Liver (tissue), 8 donors: ENCODE measurements at regions not wholly inside any gene's neighbourhood (a gene's known extent, or its start where the extent isn't known, plus 50 kb on each side); places are given as distances from the start of the nearest gene placed in this dataset.

Source experiments
- DNase-seq: peaks from one replicate; pipeline ENCODE4 v3.0.0-alpha.2; 2017; ENCODE audit warnings: low spot score
- H3K27ac ChIP-seq, 2 donors: one replicate each; pipeline ENCODE4 v1.7.0; 2013; ENCODE audit warnings: inconsistent platforms in 2 of 2, low read length in 2 of 2, control low read depth in 1 of 2, low read depth in 1 of 2, mild to moderate bottlenecking in 1 of 2
- H3K27me3 ChIP-seq, 4 donors: one replicate each; pipeline versions ENCODE4 v1.6.1 to v1.7.0; 2013; ENCODE audit warnings: low read length in 3 of 4, inconsistent platforms in 1 of 4, mild to moderate bottlenecking in 1 of 4, moderate library complexity in 1 of 4; ENCODE audit not compliant: control insufficient read depth in 4 of 4, insufficient read depth in 4 of 4
- H3K36me3 ChIP-seq, 4 donors: one replicate each; pipeline versions ENCODE4 v1.6.1 to v1.7.0; 2013; ENCODE audit warnings: low read length in 3 of 4, mild to moderate bottlenecking in 3 of 4, low read depth in 1 of 4, moderate library complexity in 1 of 4; ENCODE audit not compliant: control insufficient read depth in 4 of 4, insufficient read depth in 3 of 4
- H3K4me1 ChIP-seq, 4 donors: one replicate each; pipeline versions ENCODE4 v1.6.1 to v1.7.0; 2013; ENCODE audit warnings: low read length in 3 of 4, mild to moderate bottlenecking in 3 of 4, moderate library complexity in 1 of 4; ENCODE audit not compliant: control insufficient read depth in 4 of 4, insufficient read depth in 4 of 4
- H3K4me3 ChIP-seq, 3 donors: one replicate each; pipeline versions ENCODE4 v1.6.1 to v1.7.0; 2013; ENCODE audit warnings: low read length in 3 of 3, control low read depth in 1 of 3, low read depth in 1 of 3, mild to moderate bottlenecking in 1 of 3
- H3K9ac ChIP-seq, 2 donors: one replicate each; pipeline ENCODE4 v1.7.0; 2013; ENCODE audit warnings: low read length in 2 of 2, mild to moderate bottlenecking in 2 of 2, moderate library complexity in 2 of 2, control low read depth in 1 of 2, low read depth in 1 of 2
- H3K9me3 ChIP-seq, 4 donors: one replicate each; pipeline versions ENCODE4 v1.6.1 to v1.7.0; 2013; ENCODE audit warnings: low read length in 3 of 4; ENCODE audit not compliant: control insufficient read depth in 4 of 4
- ATF3 ChIP-seq: IDR thresholded peaks from 2 replicates; pipeline ENCODE4 v1.6.1; 2016; ENCODE audit warnings: antibody characterized with exemption
- EGR1 ChIP-seq, 2 donors: IDR thresholded peaks; 2 replicates each; pipeline ENCODE4 v1.6.1; 2016 to 2018; ENCODE audit warnings: antibody characterized with exemption in 2 of 2, low read depth in 2 of 2
- FOXA1 ChIP-seq: IDR thresholded peaks from 2 replicates; pipeline ENCODE4 v1.6.1; 2016; ENCODE audit warnings: antibody characterized with exemption
- FOXA2 ChIP-seq: IDR thresholded peaks from 2 replicates; pipeline ENCODE4 v1.6.1; 2016; ENCODE audit warnings: antibody characterized with exemption
- GABPA ChIP-seq, 2 donors: IDR thresholded peaks in 1 of 2; conservative IDR thresholded peaks in 1 of 2; 2 replicates each; pipeline ENCODE4 v1.6.1; 2016; ENCODE audit warnings: antibody characterized with exemption in 2 of 2, mild to moderate bottlenecking in 1 of 2, moderate library complexity in 1 of 2
- HNF4A ChIP-seq, 2 donors: conservative IDR thresholded peaks; 2 replicates each; pipeline ENCODE4 v1.6.1; 2016; ENCODE audit warnings: antibody characterized with exemption in 2 of 2, mild to moderate bottlenecking in 2 of 2
- HNF4G ChIP-seq: IDR thresholded peaks from 2 replicates; pipeline ENCODE4 v1.6.1; 2016; ENCODE audit warnings: antibody characterized with exemption
- JUND ChIP-seq, 2 donors: IDR thresholded peaks; 2 replicates each; pipeline ENCODE4 v1.6.1; 2016; ENCODE audit warnings: antibody characterized with exemption in 2 of 2
- NR2F2 ChIP-seq: IDR thresholded peaks from 2 replicates; pipeline ENCODE4 v1.6.1; 2016; ENCODE audit warnings: antibody characterized with exemption
- RAD21 ChIP-seq, 2 donors: IDR thresholded peaks; 2 replicates each; pipeline ENCODE4 v1.6.1; 2016; ENCODE audit warnings: antibody characterized with exemption in 2 of 2, mild to moderate bottlenecking in 2 of 2
- REST ChIP-seq: IDR thresholded peaks from 2 replicates; pipeline ENCODE4 v1.6.1; 2016; ENCODE audit warnings: antibody characterized with exemption, mild to moderate bottlenecking
- RXRA ChIP-seq, 2 donors: IDR thresholded peaks; 2 replicates each; pipeline ENCODE4 v1.6.1; 2017 to 2018; ENCODE audit warnings: antibody characterized with exemption in 2 of 2, mild to moderate bottlenecking in 1 of 2
- SP1 ChIP-seq: IDR thresholded peaks from 2 replicates; pipeline ENCODE4 v1.6.1; 2018; ENCODE audit warnings: antibody characterized with exemption, mild to moderate bottlenecking
- TAF1 ChIP-seq: conservative IDR thresholded peaks from 2 replicates; pipeline ENCODE4 v1.6.1; 2016; ENCODE audit warnings: antibody characterized with exemption, mild to moderate bottlenecking
- YY1 ChIP-seq: IDR thresholded peaks from 2 replicates; pipeline ENCODE4 v1.6.1; 2016; ENCODE audit warnings: antibody characterized with exemption, mild to moderate bottlenecking
- WGBS: extraction: QIAGEN DNeasy Blood & Tissue Kit; methylation state at CpG from one replicate; pipeline ENCODE4 v1.1.7; 2013; 5-methylcytosine and 5-hydroxymethylcytosine counted together
- TF ChIP-seq, protein P1 (sequence below): IDR thresholded peaks from 2 replicates; pipeline ENCODE4 v1.6.1; 2016; ENCODE audit warnings: antibody characterized with exemption
- TF ChIP-seq, protein P2 (sequence below): fragments of 150-350 bp; IDR thresholded peaks from 2 replicates; pipeline ENCODE4 v1.5.1; 2017; ENCODE audit warnings: improper control_type of control experiment, low read depth, low read length; ENCODE audit not compliant: missing input control
- donor health status: healthy.
- donor health status: healthy.
- donor health status: healthy.
- donor health status: healthy.
- donor health status: healthy.

GRCh38 chr22:47565607-47566006 lies 803.2 kb downstream of the TBC1D22A start:
- 62% methylated on average over 4 of the region's 4 CpGs for WGBS
- Histone ChIP-seq H3K36me3 (no peaks in the 10 kb centered on the region), H3K27me3 (peaks cover 0 to 3% (median 0%) of the 10 kb centered on the region in 4 donors), H3K4me3 (no peak overlapping the region), H3K4me1 (no peaks in the 10 kb centered on the region), H3K9ac (no peak overlapping the region), H3K27ac (no peak overlapping the region), H3K9me3 (no peaks in the 10 kb centered on the region)
- TF ChIP-seq FOXA2 = no peak
- no peak for TF ChIP-seq TAF1
- TF ChIP-seq, protein P1, sequence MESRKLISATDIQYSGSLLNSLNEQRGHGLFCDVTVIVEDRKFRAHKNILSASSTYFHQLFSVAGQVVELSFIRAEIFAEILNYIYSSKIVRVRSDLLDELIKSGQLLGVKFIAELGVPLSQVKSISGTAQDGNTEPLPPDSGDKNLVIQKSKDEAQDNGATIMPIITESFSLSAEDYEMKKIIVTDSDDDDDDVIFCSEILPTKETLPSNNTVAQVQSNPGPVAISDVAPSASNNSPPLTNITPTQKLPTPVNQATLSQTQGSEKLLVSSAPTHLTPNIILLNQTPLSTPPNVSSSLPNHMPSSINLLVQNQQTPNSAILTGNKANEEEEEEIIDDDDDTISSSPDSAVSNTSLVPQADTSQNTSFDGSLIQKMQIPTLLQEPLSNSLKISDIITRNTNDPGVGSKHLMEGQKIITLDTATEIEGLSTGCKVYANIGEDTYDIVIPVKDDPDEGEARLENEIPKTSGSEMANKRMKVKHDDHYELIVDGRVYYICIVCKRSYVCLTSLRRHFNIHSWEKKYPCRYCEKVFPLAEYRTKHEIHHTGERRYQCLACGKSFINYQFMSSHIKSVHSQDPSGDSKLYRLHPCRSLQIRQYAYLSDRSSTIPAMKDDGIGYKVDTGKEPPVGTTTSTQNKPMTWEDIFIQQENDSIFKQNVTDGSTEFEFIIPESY = no peak
- TF ChIP-seq JUND (IDR thresholded peaks at IDR 0.05) = no peak
- TF ChIP-seq HNF4G = no peak
- no peak for TF ChIP-seq RAD21 (IDR thresholded peaks at IDR 0.05)
- TF ChIP-seq, protein P2, sequence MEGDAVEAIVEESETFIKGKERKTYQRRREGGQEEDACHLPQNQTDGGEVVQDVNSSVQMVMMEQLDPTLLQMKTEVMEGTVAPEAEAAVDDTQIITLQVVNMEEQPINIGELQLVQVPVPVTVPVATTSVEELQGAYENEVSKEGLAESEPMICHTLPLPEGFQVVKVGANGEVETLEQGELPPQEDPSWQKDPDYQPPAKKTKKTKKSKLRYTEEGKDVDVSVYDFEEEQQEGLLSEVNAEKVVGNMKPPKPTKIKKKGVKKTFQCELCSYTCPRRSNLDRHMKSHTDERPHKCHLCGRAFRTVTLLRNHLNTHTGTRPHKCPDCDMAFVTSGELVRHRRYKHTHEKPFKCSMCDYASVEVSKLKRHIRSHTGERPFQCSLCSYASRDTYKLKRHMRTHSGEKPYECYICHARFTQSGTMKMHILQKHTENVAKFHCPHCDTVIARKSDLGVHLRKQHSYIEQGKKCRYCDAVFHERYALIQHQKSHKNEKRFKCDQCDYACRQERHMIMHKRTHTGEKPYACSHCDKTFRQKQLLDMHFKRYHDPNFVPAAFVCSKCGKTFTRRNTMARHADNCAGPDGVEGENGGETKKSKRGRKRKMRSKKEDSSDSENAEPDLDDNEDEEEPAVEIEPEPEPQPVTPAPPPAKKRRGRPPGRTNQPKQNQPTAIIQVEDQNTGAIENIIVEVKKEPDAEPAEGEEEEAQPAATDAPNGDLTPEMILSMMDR = no peak
- no peak for TF ChIP-seq NR2F2
- no peak for TF ChIP-seq YY1
- no peak for TF ChIP-seq EGR1 (IDR thresholded peaks at IDR 0.05; ENCODE audit: low read depth in 2 of 2)
- TF ChIP-seq FOXA1 = no peak
- no peak for TF ChIP-seq ATF3
- TF ChIP-seq SP1 = no peak
- no peak for TF ChIP-seq RXRA (IDR thresholded peaks at IDR 0.05)
- TF ChIP-seq REST = no peak
- TF ChIP-seq HNF4A (conservative IDR thresholded peaks at IDR 0.05) = no peak
- TF ChIP-seq GABPA (IDR thresholded peaks at IDR 0.05 in 1 of 2, conservative IDR thresholded peaks at IDR 0.05 in 1 of 2) = no peak
- no peak for DNase-seq
